ENCODE measurements at regions not wholly inside any gene's neighbourhood (a gene's known extent, or its start where the extent isn't known, plus 50 kb on each side); places are given as distances from the start of the nearest gene placed in this dataset.
"Not testable (repeated sequence)": the region's sequence is repeated elsewhere in the genome, so short reads cannot be mapped to it uniquely, and the experiment has no call there.

DNA sequence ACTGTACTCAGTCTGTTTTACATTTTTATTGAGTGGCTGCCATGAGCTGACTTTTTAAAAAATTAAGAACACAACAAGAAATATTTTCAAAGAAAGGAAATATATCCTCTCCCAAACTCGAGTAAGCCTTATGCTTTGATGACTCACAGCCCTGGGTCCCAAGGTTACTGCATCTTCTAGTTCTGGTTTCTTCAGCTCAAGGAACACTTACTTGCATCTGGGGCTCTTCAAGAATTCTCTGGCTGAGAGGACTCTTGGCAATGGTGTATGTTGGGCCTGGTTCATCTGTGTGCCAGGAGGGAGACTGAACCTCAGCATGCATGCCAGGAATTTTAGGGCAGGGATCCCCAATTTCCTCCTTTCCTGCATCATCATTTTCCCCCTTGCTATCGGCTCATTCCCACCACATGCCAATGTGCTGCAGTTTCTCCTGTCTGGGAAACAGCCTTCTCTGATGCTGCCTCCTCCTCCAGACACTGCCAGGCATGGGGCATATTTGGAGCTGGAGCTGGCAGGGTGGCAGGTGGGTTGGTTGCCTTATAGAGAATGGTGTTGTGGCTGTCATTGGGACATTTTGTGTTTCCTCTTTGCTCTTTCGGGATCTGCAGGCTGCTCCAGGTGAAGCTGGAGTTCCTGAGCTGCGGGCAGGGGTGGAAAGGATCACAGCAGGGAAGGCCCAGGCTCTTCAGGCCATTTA lies 192.2 kb upstream of the HS6ST1 start:
- no peak for DNase-seq (ENCODE audit: low read depth)

GRCh38 chr2:128511731-128512378 lies 193.2 kb upstream of the HS6ST1 start:
- DNase-seq (ENCODE audit: low read depth), result no peak

DNA sequence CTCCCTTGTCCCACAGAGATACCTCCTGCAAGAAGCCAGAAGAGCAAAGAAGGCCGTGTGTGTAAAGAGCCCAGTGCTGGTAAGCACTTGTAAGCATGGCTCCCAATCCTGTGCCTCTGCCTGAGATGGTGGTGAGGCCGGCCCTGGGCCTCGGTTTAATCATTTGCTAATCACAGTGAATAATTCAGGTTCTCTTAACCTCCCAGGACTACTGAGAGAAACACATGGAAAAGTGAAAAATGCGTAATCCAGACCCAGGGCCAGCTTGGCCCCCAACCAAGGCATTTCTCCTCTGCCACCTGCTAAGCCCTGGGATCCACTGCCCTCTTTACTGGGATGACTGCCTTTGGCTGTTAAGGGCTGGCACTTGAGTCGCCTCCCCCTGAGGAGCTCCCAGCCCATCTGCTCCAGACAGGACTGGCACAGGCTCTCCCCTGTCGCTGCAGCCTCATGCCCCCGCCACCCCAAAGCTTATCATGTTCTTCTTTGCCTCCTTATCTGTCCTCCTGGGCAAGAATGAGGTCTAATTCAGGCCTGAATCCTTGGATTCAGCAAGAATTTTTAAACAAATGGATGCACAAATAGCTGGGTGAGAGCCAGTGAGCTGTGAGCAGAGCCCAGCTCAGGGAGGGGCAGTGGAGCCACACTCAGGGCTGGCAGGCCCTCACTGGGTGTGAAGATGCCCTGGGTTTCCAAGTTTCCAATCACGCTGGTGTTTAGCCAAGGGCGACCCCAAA lies 193.9 kb upstream of the HS6ST1 start:
- no peak for DNase-seq (ENCODE audit: low read depth)

DNA sequence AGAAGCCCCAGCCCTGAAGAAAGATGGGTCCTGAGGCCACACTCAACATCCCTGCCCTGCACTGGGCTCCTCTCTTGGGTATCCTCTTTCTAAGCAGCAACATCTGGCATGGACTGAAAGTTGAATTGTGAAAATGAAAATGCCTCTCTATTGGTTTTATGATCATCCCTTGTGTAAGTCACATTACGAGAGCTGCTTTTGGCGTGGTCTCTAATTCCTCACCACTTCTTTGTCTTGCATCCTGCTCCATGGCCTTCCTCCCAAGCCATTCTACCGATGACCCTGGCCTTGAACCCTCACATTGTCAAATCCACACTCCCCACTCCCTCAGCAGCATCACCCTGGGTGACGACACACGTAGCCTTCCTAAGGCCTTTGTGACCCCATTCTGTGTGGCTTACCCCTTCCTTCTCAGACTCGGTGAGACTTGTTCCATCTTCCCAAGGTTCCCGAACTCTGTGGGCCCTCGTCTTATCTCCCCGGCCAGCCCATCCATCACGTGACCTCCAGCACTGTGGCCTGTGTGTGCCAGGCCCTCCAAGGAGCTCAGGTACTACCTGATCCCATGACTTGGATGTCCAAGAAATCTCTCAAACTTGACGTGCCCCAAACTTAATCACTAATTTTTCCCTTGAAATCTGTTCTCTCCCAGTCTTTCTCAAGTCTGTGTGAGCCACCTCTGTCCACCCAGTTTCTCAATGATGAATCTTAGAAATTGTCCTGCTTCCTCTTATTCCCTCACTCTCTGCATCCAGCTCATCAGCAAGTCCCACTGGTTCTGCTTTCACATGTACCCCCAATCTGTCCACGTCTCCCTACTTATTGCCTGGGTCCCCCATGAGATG lies 194.7 kb upstream of the HS6ST1 start:
- DNase-seq (ENCODE audit: low read depth), result no peak

DNA sequence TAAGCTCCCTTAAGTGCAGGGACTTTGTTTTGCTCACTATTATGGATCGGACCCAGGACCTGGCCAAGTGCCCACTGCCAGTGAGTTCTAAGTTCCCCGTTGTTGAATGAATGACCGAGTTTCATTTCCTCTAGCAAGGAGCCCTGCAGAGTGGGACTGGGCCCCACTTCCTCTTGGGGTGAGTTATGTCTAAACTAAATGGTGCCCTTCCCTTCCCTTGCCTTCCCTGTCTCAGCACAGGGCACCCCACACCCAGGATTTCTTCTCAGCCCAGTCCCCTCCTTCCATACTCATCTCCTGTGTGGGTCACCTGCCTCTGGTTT lies 195.3 kb upstream of the HS6ST1 start:
- DNase-seq (ENCODE audit: low read depth), result no peak

GRCh38 chr2:128514555-128514955 lies 195.9 kb upstream of the HS6ST1 start:
- no peak for DNase-seq (ENCODE audit: low read depth)

GRCh38 chr2:128516938-128517337 lies 198.3 kb upstream of the HS6ST1 start:
- DNase-seq (ENCODE audit: low read depth), result no peak

DNA sequence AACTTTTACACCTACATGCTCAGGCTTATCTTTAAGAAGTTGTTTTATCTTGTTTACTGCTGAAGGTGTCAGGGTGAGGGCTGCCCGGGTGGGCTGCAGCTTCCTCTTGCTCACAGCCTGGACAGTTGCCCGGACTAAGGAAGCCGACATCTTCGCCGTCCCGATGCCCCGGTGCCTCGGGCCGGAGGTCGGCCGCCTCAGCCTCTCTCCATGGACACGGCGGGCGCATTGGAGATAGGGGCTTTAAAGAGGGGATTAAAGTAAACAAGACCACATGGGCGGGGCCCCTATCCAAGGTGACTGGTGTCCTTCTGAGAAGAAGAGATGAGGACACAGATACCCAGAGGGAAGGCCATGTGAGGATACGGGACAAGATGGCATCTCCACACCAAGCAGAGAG lies 200.4 kb upstream of the HS6ST1 start:
- not testable (repeated sequence) for DNase-seq (ENCODE audit: low read depth)

- DNase-seq (ENCODE audit: low read depth), result no peak
Measured at GRCh38 chr2:128519517-128520215, 201.0 kb upstream of the HS6ST1 start.

- DNase-seq (ENCODE audit: low read depth), result no peak
Measured at GRCh38 chr2:128520340-128520739, 201.7 kb upstream of the HS6ST1 start.

DNA sequence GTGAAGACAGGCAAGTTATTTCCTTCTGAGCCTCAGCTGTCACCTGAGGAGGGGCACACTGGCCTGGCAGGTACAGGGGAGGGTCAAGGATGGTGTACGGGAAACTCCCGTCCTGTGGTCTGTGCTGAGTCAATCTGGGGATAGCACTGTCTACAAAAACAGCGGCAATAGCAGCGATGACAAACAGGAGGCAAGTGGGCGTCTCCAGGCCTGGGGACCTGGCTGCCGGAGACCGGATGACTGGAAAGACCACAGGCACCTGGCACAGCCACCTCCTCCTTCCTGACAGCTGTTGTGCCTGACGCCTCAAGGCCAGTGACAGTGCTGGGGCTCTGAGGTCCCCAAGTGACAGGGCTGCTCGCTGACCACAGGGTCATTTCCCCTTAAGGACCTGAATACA lies 202.1 kb upstream of the HS6ST1 start:
- no peak for DNase-seq (ENCODE audit: low read depth)

DNA sequence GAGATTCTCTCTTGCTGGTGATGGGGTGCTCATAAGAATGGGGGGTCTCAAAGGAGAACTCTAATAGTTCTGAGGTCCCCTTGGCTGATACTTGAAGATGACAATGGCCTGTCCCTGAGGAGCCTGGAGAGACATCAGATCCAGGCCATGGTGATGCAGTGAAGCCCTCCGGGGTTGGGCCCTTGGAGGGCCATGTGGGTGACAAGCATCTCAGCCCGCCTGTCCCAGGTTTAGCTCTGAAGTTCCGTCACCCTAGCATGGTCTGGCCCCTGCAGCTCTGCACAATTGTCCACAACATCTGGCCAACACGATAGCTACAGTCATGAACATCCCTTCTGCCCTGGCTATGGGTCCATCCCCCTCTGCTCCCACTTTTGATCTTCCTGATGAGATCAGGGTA lies 202.8 kb upstream of the HS6ST1 start:
- DNase-seq (ENCODE audit: low read depth), result no peak

GRCh38 chr2:128522829-128523228 lies 204.2 kb upstream of the HS6ST1 start:
- DNase-seq (ENCODE audit: low read depth), result no peak

GRCh38 chr2:128523457-128523856 lies 204.8 kb upstream of the HS6ST1 start:
- DNase-seq (ENCODE audit: low read depth), result no peak

- no peak for DNase-seq (ENCODE audit: low read depth)
Measured at GRCh38 chr2:128524183-128524582, 205.5 kb upstream of the HS6ST1 start.

- DNase-seq (ENCODE audit: low read depth), result no peak
Measured at GRCh38 chr2:128525653-128526052, 207.0 kb upstream of the HS6ST1 start.

GRCh38 chr2:128526455-128526976 lies 207.8 kb upstream of the HS6ST1 start:
- DNase-seq (ENCODE audit: low read depth), result no peak

DNA sequence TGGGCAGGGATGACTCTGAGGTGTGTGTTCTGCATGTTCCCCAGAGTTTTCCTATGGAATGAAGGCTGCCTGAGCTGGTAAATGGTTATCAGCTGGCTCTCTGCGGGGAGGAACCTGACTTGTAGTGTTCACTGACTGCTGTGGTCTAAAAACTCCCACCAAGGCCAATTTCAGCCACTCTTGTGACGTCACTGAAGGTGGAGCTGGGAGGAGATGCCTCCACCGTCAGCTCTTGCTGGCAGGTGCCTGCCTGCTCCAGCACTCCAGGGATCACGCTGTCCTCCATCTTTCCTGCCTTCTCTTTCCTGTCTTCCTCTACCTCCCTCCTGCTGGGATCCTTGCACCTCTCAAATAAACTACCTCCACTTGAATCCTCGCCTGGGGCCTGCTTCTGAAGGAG lies 209.5 kb upstream of the HS6ST1 start:
- no peak for DNase-seq (ENCODE audit: low read depth)

DNA sequence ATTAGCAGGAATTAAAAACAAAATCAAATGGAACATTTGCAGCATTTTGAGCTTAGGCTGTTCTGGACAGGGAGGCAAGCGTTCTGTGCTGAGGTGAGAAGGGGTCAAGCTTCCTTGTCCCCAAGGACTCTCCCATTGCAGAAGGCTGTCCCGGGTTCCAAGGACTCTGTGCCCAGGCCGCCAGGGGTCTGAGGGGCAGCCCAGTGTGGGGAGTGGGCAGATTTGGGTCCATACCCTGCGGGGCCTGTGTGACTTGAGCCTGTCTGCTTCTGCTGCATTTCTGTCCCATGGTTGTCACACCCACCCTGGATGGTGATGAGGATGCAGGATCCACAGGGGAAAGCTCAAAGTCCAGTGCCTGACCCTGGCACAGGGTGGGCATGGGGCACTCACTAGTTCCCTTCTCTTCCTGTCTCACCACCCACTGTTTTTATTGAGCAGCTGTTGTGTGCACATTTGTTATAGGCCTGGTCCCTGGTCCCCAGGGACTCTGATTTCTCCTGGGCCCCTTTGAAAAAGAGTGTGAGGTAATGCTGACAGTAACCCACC lies 211.4 kb upstream of the HS6ST1 start:
- DNase-seq (ENCODE audit: low read depth), result no peak

DNA sequence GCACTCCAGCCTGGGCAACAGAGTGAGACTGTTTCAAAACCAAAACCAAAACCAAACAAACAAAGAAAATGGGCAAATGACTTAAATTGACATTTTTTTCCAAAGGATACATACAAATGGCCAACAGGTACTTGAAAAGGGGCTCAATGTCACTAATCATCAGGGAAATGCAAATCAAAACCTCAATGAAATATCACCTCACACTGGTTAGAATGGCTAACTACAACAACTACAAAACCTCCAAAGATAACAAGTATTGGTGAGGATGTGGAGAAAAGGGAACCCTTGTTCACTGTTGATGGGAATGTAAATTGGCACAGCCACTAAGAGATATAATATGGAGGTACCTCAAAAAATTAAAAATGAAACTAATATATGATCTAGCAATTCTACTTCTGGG lies 213.2 kb upstream of the HS6ST1 start:
- no peak for DNase-seq (ENCODE audit: low read depth)

- no peak for DNase-seq (ENCODE audit: low read depth)
Measured at GRCh38 chr2:128533101-128533500, 214.4 kb upstream of the HS6ST1 start.
